ENCODE measurements at regions not wholly inside any gene's neighbourhood (a gene's known extent, or its start where the extent isn't known, plus 50 kb on each side); places are given as distances from the start of the nearest gene placed in this dataset.

DNA sequence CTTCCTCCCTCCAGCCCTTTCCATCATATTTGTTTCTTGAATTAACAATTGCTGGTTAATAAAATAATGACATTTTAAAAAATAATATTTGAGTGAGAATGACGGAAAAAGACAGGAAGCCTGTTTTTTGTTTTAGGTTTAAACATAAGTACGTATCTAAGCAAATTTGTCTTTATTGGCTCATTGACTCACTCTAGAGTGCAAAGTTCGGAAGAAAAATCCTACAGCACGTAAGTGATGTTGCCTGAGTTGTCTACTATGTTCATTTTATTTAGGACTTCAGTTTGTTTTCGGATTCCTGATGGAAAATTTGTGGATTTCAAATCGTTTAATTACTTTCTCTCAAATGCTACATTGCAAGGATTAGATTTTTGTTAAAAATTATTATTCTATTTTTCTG, 1435.7 kb upstream of the ADGRB3 start (continued):
- TF ChIP-seq SIX5 (IDR thresholded peaks at IDR 0.05; ENCODE audit: low read depth, low read length) (no peak), ASH2L (IDR thresholded peaks at IDR 0.05; ENCODE audit: low read length) (no peak), TAF1 (IDR thresholded peaks at IDR 0.05; ENCODE audit: low read depth, low read length) (no peak), EGR1 (IDR thresholded peaks at IDR 0.05; ENCODE audit: borderline replicate concordance, low read depth, low read length) (no peak), CHD2 (IDR thresholded peaks at IDR 0.05; ENCODE audit: low read length) (no peak), RXRA (IDR thresholded peaks at IDR 0.05; ENCODE audit: insufficient read depth, low read depth, low read length) (no peak), GTF2F1 (IDR thresholded peaks at IDR 0.05; ENCODE audit: borderline replicate concordance, low read depth, low read length) (no peak)
- TF ChIP-seq, protein P1, sequence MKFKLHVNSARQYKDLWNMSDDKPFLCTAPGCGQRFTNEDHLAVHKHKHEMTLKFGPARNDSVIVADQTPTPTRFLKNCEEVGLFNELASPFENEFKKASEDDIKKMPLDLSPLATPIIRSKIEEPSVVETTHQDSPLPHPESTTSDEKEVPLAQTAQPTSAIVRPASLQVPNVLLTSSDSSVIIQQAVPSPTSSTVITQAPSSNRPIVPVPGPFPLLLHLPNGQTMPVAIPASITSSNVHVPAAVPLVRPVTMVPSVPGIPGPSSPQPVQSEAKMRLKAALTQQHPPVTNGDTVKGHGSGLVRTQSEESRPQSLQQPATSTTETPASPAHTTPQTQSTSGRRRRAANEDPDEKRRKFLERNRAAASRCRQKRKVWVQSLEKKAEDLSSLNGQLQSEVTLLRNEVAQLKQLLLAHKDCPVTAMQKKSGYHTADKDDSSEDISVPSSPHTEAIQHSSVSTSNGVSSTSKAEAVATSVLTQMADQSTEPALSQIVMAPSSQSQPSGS (IDR thresholded peaks at IDR 0.05; ENCODE audit: low read length), result no peak

All from H1 (cell line).